HG03439 (cell line): ENCODE measurements at regions not wholly inside any gene's neighbourhood (a gene's known extent, or its start where the extent isn't known, plus 50 kb on each side); places are given as distances from the start of the nearest gene placed in this dataset.

ENCODE experiments used
- ATAC-seq: cut with Tn5 transposase; IDR thresholded peaks from one replicate; pipeline ENCODE4 v1.9.1; 2021; ENCODE audit warnings: mild to moderate bottlenecking, moderate library complexity; ENCODE audit not compliant: unreplicated experiment

DNA sequence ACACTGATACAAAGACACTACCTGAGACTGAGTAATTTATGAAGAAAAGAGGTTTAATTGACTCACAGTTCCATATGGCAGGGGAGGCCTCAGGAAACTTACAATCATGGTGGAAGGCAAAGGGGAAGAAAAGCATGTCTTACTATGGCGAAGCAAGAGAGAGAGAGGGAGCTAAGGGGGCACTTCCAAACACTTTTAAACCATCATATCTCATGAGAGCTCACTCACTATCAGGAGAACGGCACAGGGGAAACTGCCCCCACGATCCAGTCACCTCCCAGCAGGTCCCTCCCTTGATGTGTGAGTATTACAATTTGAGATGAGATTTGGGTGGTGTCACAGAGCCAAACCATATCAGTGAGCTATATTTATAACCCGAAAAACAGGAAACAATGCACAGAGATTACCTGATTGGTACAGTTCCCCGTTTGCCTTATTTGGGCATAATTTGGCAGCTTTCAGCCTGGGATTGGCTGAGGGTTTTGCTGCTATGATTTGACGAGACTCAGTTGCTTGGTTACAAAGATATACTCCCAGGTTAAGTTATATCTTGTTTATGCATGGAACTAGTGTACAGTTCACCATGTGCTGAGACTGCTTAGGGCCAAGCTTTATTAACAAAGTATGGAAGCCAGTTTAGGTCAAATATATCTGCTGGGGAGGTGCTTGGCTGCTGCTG lies 184.2 kb downstream of the NR2F2 start:
- ATAC-seq, result no peak

DNA sequence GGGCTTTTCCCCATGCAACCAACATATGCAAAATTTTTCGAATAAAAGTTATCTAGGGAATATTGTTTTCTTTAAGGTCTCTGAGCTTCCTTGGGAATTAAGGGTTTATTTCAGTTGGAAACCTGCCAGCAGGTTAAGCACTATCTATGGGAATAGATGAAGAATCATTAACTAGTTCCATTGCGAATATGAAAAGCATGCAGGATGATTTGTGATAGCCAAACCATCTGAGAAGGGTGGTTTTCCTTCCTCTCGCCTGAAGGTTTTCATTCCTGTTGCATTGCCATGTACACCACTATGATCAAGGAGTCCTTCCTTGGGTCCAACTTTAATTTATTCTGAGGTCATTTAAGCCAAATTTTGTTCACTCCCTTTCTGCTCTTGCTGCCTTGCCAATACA lies 184.9 kb downstream of the NR2F2 start:
- ATAC-seq, result no peak

DNA sequence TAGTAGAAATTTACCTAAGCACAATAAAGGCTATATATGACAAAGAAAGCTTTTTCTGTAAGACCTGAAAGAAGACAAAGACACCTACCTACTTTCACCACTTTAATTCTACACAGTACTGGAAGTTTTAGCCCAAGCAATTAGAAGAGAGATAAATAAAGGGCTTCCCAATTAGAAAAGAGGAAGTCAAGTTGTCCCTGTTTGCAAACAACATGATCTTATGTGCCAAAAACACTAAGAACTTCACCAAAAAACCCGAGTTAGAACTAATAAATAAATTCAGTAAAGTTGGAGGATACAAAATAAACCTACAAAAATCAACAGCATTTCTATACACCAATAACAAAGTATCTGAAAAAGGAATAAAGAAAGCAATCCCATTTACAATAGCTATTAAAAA lies 190.9 kb downstream of the NR2F2 start:
- ATAC-seq, result no peak

DNA sequence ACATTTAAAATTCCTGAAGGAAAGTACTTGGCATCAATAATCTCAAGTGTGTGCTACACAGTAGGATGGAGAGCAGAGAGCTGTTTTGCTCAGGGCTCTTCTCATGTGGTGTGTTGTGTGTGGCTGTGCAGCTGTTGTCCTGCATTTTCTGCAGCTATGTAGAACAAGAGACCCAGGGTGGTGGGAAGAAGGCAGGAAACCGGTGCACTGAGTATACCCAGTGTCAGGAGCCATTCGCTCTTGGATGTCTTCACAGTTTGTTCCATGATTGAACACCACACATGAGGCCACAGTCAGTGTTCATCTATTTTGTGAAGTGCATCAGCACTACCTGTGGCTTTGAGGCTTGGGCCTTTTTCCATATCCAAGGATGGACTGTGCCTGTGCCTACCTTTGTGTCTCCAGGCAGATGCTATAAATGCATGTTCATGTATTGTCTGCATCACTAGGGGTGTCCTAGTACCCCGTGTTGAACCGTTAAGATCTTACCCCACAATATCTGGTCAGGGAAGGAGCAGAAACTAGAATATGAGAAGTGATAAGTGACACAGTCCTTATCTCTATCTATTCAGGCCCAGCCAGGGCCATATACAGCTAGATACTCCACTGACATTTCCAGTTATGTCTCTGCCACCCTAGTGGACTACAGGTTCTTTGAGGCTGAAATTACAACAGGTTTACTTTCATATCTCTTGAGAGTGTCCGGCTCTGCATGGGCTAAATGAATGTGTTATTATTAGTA lies 194.3 kb downstream of the NR2F2 start:
- ATAC-seq, result no peak

DNA sequence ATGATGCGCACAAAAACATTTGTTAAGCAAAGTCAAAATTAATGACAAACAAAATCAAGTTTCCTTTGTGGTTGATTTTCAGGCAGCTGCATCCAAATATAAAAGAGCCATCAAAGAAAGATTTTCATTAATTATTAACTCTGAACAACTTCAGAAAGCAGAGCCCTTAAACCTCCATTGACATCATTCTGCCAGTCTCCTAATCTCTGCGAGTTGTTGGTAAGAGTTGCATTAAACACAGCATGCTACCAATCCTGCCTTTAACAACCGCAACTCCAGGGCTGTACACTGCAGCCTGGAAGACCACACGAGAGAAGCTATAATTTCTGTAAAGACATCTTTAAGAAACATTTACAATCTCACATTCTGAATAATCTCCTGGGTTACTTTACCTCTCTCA lies 204.6 kb downstream of the NR2F2 start:
- ATAC-seq, result no peak

DNA sequence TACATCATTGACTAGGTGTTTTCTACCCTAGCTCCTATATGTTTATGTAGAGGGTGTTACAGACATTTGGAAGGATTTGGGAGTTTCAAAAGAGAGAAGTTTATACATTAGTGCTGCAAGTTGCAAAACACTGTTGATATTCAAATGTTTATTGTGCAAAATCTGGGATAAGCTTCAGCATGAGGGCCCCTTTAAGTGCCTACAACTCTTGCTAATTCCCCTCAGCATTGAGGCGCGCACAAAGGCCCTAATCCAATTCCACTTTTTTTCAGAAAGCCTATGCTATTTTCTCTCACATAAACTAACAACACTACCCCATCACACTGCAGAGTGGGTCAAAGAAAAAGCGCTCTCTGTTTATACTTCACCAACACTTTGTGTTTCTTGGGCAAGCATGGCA lies 208.0 kb downstream of the NR2F2 start:
- no peak for ATAC-seq

DNA sequence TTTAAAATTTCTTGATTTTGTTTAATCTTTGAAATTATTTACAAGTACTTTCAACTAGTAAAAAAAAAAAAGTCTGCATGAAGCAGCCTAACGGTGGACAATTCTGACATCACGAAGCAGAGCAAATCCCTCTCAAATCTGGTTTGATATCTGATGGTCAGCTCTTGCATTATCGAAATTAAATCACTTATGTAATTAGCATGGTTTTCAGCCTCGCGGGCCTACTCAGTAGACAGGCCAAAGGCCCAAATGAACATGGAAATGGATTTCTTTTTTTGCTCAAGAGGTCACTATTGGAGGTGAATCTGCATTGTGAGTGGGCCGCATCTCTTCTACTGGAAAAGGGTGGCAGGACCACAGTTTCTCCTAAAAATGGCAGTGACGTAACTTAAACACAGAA lies 209.8 kb downstream of the NR2F2 start:
- no peak for ATAC-seq

DNA sequence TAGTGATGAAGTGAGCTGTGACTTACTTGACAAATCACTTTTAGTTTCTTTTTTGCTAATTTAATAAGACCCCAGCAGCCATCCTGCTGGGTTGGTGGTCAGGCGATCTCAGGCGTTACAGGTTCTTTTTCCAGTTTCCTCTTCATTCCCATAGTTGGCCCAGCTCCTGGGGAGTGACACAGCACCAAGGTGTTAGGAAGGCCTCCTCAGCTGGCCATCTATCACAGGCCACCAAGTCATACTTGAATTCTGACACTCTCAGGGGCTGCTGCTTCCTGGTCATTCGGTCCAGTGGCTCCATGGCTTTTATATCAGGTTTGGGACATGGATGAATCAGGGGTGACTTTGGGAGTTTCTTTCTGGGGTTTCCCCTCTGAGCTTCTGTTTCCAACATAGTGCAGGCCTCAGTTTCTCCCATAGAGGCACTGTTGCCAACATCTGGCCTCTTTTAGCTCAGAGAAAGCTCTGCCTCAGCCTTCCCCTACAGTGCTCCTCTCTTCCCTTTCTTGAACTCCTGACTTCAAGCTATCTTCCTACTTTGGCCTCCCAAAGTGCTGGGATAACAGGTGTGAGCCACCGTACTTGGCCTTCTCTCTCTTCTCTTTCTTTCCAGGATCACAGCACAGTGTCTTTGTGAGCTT lies 211.8 kb downstream of the NR2F2 start:
- ATAC-seq, result no peak

DNA sequence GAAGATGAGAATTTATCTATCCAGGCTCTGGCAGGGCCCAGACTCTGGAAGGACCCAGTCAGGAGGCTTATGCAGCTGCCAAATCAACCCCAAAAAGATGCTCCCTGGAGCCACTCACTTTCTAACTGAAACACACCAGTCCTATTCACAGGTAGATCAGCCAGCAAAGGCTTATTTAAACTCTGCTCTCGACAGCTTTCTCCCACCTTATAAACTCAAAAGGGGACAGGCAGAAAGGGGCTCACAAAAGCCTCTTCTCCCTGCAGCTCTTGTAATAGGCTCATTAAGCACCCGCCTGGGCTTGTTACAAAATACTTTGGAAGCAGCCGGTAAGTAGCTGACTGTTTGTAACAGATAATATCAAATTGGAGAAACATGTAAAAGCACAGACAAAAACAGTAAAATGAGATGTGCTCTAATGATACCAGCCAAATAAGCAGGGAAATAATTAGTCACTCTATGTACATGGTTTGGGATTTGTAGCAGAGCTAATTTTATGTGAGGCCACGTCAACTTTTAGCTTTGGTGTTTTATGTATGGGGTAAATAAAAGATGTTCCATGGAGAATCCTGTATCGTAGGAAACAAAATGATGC lies 213.8 kb downstream of the NR2F2 start:
- ATAC-seq, result no peak

DNA sequence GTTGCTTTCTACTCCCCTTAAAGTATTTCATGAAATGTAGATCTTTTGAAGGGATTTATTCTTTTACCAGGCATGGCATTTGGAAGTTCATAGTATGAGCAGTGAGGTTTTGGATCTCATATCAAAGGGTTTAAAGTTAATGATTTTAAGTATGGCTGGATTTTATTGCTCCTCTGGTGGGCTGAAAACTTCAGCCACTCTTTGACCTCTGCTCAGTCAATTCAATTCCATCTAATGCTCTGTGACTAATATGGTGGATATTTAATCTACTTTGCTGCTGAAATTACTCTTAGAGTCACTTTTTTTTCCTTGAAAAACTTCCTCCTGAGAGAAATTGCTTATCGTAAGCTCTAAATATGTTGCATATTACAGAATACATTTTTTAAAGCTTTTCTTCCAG lies 218.6 kb downstream of the NR2F2 start:
- ATAC-seq, result no peak

DNA sequence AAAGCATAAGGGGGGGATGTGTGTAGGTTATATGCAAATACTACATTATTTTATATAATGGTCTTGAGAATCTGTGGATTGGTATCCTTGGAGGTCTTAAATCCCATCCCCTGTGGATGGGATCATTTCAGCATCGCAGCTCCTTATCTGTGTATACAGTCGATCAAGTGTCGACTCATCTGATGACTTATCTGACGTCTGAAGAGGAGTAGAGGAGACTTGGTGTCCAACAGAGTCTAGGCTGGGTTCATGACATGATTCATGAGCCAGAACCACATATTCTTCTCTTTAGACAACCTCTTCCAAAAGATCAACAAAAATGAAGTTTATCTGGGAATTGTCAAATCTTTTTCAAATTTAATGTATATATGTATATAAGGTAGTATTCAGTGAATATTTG lies 220.7 kb downstream of the NR2F2 start:
- ATAC-seq, result no peak

DNA sequence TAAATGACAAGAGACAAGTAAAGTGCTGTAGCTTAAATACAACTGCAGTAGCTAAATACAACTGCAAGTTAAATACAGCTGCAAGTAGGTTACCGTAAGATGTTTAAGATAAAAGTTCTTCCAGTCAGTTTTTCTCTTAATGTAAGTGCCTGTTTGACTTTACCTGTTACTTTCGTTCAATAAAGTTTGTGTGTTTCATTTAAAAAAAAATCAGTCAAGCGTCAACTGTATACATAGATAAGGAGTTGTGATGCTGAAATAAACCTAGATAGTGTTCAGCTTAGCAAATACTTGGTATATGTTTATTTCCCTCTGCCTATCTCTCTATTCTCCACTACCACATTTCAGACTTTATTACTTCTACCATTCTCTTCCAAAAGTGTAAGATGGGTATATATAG lies 221.2 kb downstream of the NR2F2 start:
- ATAC-seq, result no peak

DNA sequence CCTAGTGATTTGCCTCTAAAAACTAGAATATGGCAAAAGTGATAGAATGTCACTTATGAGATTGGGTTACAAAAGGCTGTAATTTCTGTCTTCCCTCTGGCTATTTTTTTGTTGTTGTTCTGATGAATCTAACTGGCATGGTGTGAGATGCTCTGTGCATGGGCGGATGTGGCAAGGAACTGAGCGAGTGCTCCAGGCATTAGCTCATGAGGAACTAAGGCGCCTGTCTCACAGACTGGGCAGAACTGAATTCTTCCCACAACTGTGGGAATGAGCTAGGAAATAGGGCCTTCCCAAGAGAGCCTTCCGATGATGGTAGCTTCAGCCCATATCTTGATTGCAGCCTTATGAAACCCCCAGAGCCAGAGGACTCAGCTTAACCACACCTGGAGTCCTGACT lies 222.5 kb downstream of the NR2F2 start:
- ATAC-seq, result no peak

DNA sequence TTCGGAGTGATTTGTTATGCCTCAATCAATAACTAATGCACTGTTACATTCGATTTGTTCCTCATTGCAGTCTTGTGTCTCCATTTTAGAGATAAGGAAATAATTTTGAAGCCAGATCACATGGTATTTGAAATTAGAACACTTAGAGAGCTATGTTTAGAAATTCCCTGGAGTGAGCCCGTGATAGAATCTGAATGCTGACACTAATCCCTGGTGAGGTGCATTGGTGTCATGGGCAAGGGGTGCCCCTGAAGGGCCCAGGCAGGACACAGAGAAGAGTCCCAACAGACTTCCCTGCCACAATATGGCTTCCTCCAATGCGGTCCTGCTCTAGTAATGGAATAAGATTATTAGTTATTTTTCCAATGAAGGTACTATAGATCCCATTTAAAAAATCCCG lies 223.0 kb downstream of the NR2F2 start:
- ATAC-seq, result no peak

DNA sequence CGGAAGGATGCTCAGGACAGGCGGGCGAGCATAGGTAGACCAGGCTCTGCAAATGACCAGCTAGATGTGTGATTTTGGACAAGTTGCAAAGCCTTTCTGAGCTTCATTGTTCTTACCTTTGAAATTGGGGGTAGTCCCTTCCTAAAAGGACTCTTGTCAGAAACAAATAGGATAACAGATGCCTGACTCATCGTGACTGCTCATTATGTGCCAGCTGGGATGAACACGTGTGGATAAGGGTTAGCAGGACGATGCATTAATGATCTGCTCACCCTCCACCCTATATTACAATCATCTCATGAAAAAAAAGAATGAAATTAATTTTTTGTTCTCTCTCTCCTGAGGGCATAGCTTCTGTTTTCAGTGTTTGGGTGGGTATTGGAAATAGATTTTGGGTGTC lies 223.4 kb downstream of the NR2F2 start:
- no peak for ATAC-seq

DNA sequence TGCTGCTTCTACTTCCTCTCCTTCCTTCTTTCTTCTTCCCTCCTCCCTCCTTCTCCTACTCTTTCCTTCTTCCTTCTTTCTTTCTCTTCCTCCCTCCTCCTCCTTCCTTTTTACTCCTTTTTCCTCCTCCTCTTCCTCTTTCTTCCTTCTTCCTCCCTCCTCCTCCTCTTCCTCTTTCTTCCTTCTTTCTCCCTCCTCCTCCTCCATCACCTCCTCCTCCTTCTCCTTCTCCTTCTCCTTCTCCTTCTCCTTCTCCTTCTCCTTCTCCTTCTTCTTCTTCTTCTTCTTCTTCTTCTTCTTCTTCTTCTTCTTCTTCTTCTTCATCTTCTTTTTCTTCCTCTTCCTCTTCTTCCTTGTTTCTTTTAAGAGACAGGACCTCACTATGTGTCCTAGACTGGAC lies 224.0 kb downstream of the NR2F2 start:
- no peak for ATAC-seq

DNA sequence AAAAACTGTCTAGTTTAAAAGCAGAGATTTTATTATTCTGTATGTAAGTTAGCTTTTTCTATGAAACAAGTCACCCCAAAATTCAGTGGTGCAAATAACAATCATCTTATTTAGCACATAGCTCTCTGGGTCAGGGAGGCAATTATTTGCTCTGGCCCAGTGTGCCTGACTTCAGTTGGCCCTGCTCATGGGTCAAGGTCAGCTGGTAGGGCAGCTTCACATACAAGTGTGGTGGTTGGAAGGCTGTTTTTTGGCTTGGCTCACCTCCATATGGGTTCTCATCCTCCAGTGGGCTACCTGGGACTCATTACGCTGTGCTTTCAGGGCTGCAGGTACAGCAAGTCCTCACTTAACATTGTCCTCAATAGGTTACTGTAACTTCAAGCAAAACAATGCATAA lies 228.6 kb downstream of the NR2F2 start:
- ATAC-seq, result no peak

DNA sequence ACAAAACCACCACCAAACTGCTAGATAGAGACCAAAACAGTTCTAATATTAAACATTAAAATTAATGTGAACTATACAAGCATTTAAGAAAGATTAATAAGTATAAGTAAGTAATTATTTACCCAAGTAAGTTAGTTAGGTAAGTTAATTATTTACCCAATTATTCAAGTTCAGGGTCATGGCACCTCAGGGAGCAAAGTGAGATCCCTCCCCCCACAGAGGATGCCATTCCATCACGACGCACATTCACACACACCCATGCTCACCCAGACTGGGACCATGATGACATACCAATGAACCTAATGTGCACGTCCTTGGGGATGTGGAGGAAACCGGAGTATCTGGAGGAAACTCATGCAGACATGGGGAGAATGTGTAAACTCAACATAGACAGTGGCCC lies 229.1 kb downstream of the NR2F2 start:
- no peak for ATAC-seq

DNA sequence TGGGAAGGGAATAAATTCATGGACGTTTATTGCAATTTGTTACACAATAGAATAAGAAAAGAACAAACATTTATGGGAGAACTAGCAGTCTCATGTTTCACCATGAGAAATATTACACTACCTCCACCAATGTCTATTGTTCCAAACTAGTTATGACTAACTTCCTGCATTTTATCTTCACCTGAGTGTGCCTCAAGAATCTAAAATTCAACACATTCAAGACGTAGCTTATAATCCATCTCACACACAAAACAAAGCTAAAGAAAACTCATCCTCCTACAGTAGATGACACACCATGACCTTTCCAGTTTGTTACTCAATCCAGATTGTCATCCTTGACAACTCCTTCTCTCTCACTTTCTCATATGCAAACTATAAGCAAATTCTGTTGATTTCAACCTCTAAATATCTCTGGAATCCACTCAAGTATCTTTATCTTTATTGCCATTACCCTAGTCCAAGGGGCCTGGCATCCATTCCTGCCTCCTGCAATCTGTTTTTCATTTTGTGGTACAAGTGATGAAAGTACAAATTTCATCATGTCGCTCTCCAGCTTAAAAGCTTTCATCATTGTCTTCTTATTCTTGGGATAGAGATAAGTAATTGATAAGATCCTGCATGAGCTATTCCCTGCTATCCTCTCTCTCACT lies 229.9 kb downstream of the NR2F2 start:
- no peak for ATAC-seq

DNA sequence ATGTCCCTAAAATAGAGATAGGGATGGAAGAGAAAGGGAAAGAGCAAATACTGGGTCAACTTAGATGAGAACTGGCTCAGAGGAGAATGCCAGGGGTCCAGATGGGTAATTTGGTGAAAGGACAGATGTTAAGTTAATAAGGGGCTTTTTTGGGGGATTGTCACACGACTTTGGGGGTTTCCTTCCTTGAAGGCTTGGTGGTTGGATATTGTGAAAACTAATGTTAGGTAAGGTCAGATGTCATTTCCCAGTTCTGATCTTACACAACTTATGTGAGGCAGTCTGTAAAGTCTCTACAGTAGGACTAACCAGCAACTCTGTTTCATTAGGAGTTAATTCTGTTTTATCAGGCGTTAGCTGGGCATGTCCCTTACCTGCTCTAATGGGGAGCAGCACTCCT lies 231.1 kb downstream of the NR2F2 start:
- ATAC-seq, result no peak

DNA sequence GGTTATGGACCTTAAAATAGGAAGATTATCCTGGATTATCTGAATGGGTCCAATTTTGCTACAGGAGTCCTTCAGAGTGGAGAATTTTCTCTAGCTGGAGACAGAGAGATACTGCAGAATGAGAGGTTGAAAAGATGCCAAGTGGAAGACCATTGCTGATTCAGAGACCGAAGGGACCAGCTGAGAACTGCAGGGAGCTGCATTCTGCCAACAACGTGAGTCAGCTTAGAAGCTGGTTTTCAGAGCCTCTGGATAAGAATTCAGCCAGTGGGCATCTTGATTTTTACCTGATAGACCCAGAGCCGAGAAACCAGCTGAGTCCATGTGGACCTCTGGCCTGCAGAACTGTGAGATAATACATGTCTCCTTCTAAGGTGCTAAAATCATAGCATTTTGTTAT lies 234.0 kb downstream of the NR2F2 start:
- ATAC-seq, result no peak
